ENCODE measurements at regions not wholly inside any gene's neighbourhood (a gene's known extent, or its start where the extent isn't known, plus 50 kb on each side); places are given as distances from the start of the nearest gene placed in this dataset.

GRCh38 chr13:103371271-103371670, 305.1 kb upstream of the SLC10A2 start:
- no peak overlapping the region for H2AK5ac ChIP-seq (ENCODE audit: low read depth, low read length)
- H3K9ac ChIP-seq (ENCODE audit: low read depth, low read length) = no peak overlapping the region
- no peak for ATAC-seq (ENCODE audit: low read depth)
- ChIA-PET POLR2A (ENCODE audit: unreplicated experiment) (no interaction called here), CTCF (interaction anchor here (0.6 kb wide), 1 partner anchor 226 kb away, joined by 3 read pairs; no protein-coding TSS in a partner anchor)
- H3K4me3 ChIP-seq (ENCODE audit: insufficient read depth, low read depth, low read length) = no peak overlapping the region
- no TSS peak for BruUV-seq (replicated peaks)
- no peak overlapping the region for H2AK9ac ChIP-seq (replicated peaks; ENCODE audit: low read depth, low read length, poor library complexity)
- H3K27ac ChIP-seq (ENCODE audit: insufficient read depth, low read length) = no peak overlapping the region
- H3K18ac ChIP-seq (ENCODE audit: low read depth, low read length) = no peak overlapping the region
- in situ Hi-C loops (cut with MboI; ENCODE audit: low sequenced_read_pairs) (no loop called here), dilution Hi-C loops (cut with HindIII; ENCODE audit: low sequenced_read_pairs, unreplicated experiment) (no loop called here), intact Hi-C loops (cut with micrococcal nuclease) (no loop called here)
- H4K5ac ChIP-seq (ENCODE audit: low read depth, low read length) = no peak overlapping the region
- H3K14ac ChIP-seq (replicated peaks; ENCODE audit: low read depth, low read length) = no peak overlapping the region
- H3K56ac ChIP-seq (ENCODE audit: extremely low read depth, insufficient read depth, low read length) = no peak overlapping the region
- no peak overlapping the region for H2BK120ac ChIP-seq (ENCODE audit: low read depth, low read length)
- H3K9me1 ChIP-seq (ENCODE audit: insufficient read depth, low read length) = no peaks in the 10 kb centered on the region
- H4K20me1 ChIP-seq (ENCODE audit: insufficient read depth, low read length) = no peaks in the 10 kb centered on the region
- H4K91ac ChIP-seq (ENCODE audit: insufficient read depth, low read depth, low read length) = no peak overlapping the region
- no peaks in the 10 kb centered on the region for H3K27me3 ChIP-seq (ENCODE audit: control insufficient read depth, insufficient read depth, low read length)
- no peak overlapping the region for H3K23ac ChIP-seq (ENCODE audit: low read depth, low read length)
- H3K4ac ChIP-seq (ENCODE audit: low read depth, low read length) = no peak overlapping the region
- H4K8ac ChIP-seq (ENCODE audit: low read depth in 2 of 2, low read length in 2 of 2) = no peak overlapping the region
- no peaks in the 10 kb centered on the region for H3K4me1 ChIP-seq (ENCODE audit: control insufficient read depth, insufficient read depth, low read length)
- no peak overlapping the region for H2BK15ac ChIP-seq (ENCODE audit: low read depth, low read length)
- no peak for DNase-seq
- H3K79me1 ChIP-seq (ENCODE audit: low read depth in 1 of 2, low read length in 2 of 2) = no peaks in the 10 kb centered on the region
- no peaks in the 10 kb centered on the region for H3K36me3 ChIP-seq (ENCODE audit: control insufficient read depth, insufficient read depth, low read length)
- no peak overlapping the region for H2AFZ ChIP-seq (replicated peaks; ENCODE audit: low read length, poor library complexity)
- no peak overlapping the region for H2BK20ac ChIP-seq (ENCODE audit: low read depth, low read length)
- 29% methylated on average over 1 of the region's 2 CpGs; no CpG with 5 or more reads in 1 of the 2 experiments for WGBS, 2 experiments (ENCODE audit: extremely low coverage in 2 of 2, insufficient read length in 1 of 2)
- H3K9me3 ChIP-seq (ENCODE audit: control insufficient read depth, insufficient read depth, low read length) = peaks cover 5% of the 10 kb centered on the region
- H3K4me2 ChIP-seq (ENCODE audit: low read depth, low read length) = no peak overlapping the region
- TF ChIP-seq POLR2A (IDR thresholded peaks at IDR 0.05; ENCODE audit: low read depth, low read length) (no peak), RCOR1 (IDR thresholded peaks at IDR 0.05; ENCODE audit: insufficient replicate concordance, low read length) (no peak), CHD1 (IDR thresholded peaks at IDR 0.05; ENCODE audit: low read depth, low read length) (no peak), MXI1 (IDR thresholded peaks at IDR 0.05; ENCODE audit: borderline replicate concordance, low read depth, low read length) (no peak)
- H2BK5ac ChIP-seq (ENCODE audit: low read depth, low read length, poor library complexity, severe bottlenecking) = no peak overlapping the region

All from IMR-90 (cell line).